ENCODE measurements at regions not wholly inside any gene's neighbourhood (a gene's known extent, or its start where the extent isn't known, plus 50 kb on each side); places are given as distances from the start of the nearest gene placed in this dataset.

GRCh38 chr12:115074617-115075016, 390.6 kb upstream of the TBX3 start:
- ChIA-PET CTCF (interaction anchor here (0.6 kb wide), 2 partner anchors 235 to 391 kb away, joined by 3 to 4 read pairs; partner anchors contain the start of gene TBX3), POLR2A (no interaction called here)
- DNase-seq (ENCODE audit: extremely low spot score): no peak
- no peak for TF ChIP-seq L3MBTL2 (conservative IDR thresholded peaks at IDR 0.05)
- TF ChIP-seq FOXA1 (IDR thresholded peaks at IDR 0.05): no peak
- TF ChIP-seq BHLHE40 (IDR thresholded peaks at IDR 0.05; ENCODE audit: borderline replicate concordance): no peak
- no peak for TF ChIP-seq CTBP1 (IDR thresholded peaks at IDR 0.05; ENCODE audit: borderline replicate concordance)
- no peak for TF ChIP-seq HDGF (IDR thresholded peaks at IDR 0.05; ENCODE audit: borderline replicate concordance)
- no peak for TF ChIP-seq ELF4 (IDR thresholded peaks at IDR 0.05)
- TF ChIP-seq ARNT (IDR thresholded peaks at IDR 0.05): no peak
- no peak for TF ChIP-seq ZNF384 (IDR thresholded peaks at IDR 0.05)
- TF ChIP-seq SP1 (IDR thresholded peaks at IDR 0.05): no peak
- TF ChIP-seq FOXK2 (IDR thresholded peaks at IDR 0.05): no peak
- no peak for TF ChIP-seq NFRKB (IDR thresholded peaks at IDR 0.05)
- no peak for TF ChIP-seq LEF1 (IDR thresholded peaks at IDR 0.05; ENCODE audit: borderline replicate concordance)
- TF ChIP-seq SUZ12 (IDR thresholded peaks at IDR 0.05): no peak

DNA sequence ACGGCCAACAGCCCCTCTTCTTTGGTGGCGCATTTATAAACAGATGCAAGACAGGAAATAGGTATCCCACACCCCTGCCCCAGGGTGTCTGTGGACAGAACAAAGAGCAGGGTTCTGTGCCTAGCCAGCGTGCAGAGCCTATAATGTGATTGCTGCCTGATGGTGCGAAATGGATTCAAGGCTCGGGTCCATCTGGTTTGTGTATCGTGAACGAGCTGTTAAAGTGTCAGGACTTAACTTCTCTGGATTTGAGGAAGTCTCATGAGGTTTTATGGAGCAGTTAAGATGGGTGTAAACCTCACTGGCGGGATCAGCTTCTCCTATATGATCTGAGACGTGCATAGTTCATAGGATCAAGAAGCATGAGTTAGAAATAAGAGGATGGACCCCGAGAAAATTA, 388.7 kb upstream of the TBX3 start:
- ChIA-PET POLR2A (no interaction called here), CTCF (no interaction called here)
- no peak for DNase-seq (ENCODE audit: extremely low spot score)
- TF ChIP-seq L3MBTL2 (conservative IDR thresholded peaks at IDR 0.05): no peak
- TF ChIP-seq CTBP1 (IDR thresholded peaks at IDR 0.05; ENCODE audit: borderline replicate concordance): no peak
- TF ChIP-seq TARDBP (IDR thresholded peaks at IDR 0.05): no peak
- TF ChIP-seq ZNF384 (IDR thresholded peaks at IDR 0.05): no peak
- no peak for TF ChIP-seq FOXM1 (IDR thresholded peaks at IDR 0.05; ENCODE audit: borderline replicate concordance)
- TF ChIP-seq PKNOX1 (IDR thresholded peaks at IDR 0.05): no peak
- no peak for TF ChIP-seq LEF1 (IDR thresholded peaks at IDR 0.05; ENCODE audit: borderline replicate concordance)
- no peak for TF ChIP-seq ELF4 (IDR thresholded peaks at IDR 0.05)
- no peak for TF ChIP-seq NFRKB (IDR thresholded peaks at IDR 0.05)
- no peak for TF ChIP-seq SUZ12 (IDR thresholded peaks at IDR 0.05)
- TF ChIP-seq HDGF (IDR thresholded peaks at IDR 0.05; ENCODE audit: borderline replicate concordance): no peak
- TF ChIP-seq ARNT (IDR thresholded peaks at IDR 0.05): no peak

DNA sequence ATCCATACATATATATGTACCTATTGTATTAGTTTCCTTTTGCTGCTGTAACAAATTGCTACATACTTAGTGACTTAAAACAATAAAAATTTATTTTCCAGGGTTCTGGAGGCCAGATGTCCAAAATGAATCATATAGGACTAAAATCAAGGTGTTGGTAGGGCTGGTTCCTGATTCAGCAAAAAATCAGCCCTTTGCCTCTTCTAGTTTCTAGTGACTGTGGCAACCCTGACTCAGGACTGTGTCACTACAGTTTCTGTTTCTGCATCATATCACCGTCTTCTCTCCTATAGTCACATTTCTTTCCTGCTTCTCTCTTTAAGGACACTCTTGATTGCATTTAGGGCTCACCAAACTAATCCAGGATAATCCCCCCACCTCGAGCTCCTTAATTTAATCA, 386.3 kb upstream of the TBX3 start:
- ChIA-PET POLR2A (no interaction called here), CTCF (no interaction called here)
- no peak for DNase-seq (ENCODE audit: extremely low spot score)
- no peak for TF ChIP-seq L3MBTL2 (conservative IDR thresholded peaks at IDR 0.05)
- no peak for TF ChIP-seq BHLHE40 (IDR thresholded peaks at IDR 0.05; ENCODE audit: borderline replicate concordance)
- TF ChIP-seq CTBP1 (IDR thresholded peaks at IDR 0.05; ENCODE audit: borderline replicate concordance): no peak
- no peak for TF ChIP-seq FOXM1 (IDR thresholded peaks at IDR 0.05; ENCODE audit: borderline replicate concordance)
- no peak for TF ChIP-seq SUZ12 (IDR thresholded peaks at IDR 0.05)
- no peak for TF ChIP-seq ARNT (IDR thresholded peaks at IDR 0.05)
- no peak for TF ChIP-seq SP1 (IDR thresholded peaks at IDR 0.05)
- TF ChIP-seq HDGF (IDR thresholded peaks at IDR 0.05; ENCODE audit: borderline replicate concordance): no peak
- TF ChIP-seq FOXA1 (IDR thresholded peaks at IDR 0.05): no peak
- no peak for TF ChIP-seq LEF1 (IDR thresholded peaks at IDR 0.05; ENCODE audit: borderline replicate concordance)
- TF ChIP-seq TARDBP (IDR thresholded peaks at IDR 0.05): no peak

DNA sequence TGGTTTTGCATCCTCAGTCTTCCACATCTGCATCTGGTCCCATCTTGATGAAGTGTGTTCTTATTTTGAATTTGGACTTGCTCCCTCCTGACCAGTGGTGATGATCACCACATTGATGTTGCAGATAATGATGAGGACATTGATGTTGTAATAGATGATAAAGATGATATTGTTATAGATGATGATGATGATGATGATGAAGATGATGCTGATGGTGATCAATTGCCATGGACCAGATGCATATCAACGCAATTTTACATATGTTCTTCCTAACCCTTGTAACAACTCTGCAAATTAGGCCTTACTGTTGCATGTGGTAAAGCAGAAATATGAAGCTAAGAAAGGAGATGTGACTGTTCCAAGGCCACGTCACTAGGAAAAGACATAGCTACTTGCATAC, 380.3 kb upstream of the TBX3 start:
- DNase-seq (ENCODE audit: extremely low spot score): no peak
- no peak for TF ChIP-seq SP1 (IDR thresholded peaks at IDR 0.05)
- TF ChIP-seq NFRKB (IDR thresholded peaks at IDR 0.05): no peak
- TF ChIP-seq TARDBP (IDR thresholded peaks at IDR 0.05): no peak
- TF ChIP-seq ZNF384 (IDR thresholded peaks at IDR 0.05): no peak
- no peak for TF ChIP-seq L3MBTL2 (conservative IDR thresholded peaks at IDR 0.05)
- TF ChIP-seq FOXK2 (IDR thresholded peaks at IDR 0.05): no peak
- no peak for TF ChIP-seq SUZ12 (IDR thresholded peaks at IDR 0.05)
- no peak for TF ChIP-seq ARNT (IDR thresholded peaks at IDR 0.05)
- CTCF ChIA-PET: no interaction called here
- POLR2A ChIA-PET: no interaction called here

DNA sequence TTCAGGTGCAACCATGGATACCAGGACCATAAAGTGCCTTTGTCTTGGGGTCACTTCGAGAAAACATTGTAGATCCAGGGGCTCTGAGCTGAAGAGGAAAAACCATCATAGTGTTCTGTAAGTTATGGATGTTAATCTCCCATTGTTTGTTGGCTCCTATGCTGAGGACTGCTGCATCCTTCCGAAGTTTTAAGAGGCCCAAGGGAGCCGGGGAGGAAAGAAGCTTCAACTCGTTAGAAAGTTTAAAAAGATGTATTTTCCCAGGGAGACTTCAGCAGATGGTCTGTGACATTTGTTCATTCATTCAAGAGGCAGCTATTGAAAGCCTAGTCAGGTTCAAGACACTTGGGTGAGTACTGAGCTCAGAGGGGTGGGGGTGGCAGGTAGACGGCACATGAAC, 378.8 kb upstream of the TBX3 start:
- TF ChIP-seq PKNOX1 (IDR thresholded peaks at IDR 0.05) (no peak), LEF1 (IDR thresholded peaks at IDR 0.05; ENCODE audit: borderline replicate concordance) (no peak), HDGF (IDR thresholded peaks at IDR 0.05; ENCODE audit: borderline replicate concordance) (no peak), NFRKB (IDR thresholded peaks at IDR 0.05) (no peak), L3MBTL2 (conservative IDR thresholded peaks at IDR 0.05) (no peak), ELF4 (IDR thresholded peaks at IDR 0.05) (no peak), SP1 (IDR thresholded peaks at IDR 0.05) (no peak), SUZ12 (IDR thresholded peaks at IDR 0.05) (no peak), TARDBP (IDR thresholded peaks at IDR 0.05) (no peak), FOXK2 (IDR thresholded peaks at IDR 0.05) (no peak), ZNF384 (IDR thresholded peaks at IDR 0.05) (no peak), FOXM1 (IDR thresholded peaks at IDR 0.05; ENCODE audit: borderline replicate concordance) (no peak), BHLHE40 (IDR thresholded peaks at IDR 0.05; ENCODE audit: borderline replicate concordance) (no peak), ARNT (IDR thresholded peaks at IDR 0.05) (no peak), CTBP1 (IDR thresholded peaks at IDR 0.05; ENCODE audit: borderline replicate concordance) (no peak), FOXA1 (IDR thresholded peaks at IDR 0.05) (no peak)
- ChIA-PET CTCF (no interaction called here), POLR2A (no interaction called here)
- no peak for DNase-seq (ENCODE audit: extremely low spot score)

DNA sequence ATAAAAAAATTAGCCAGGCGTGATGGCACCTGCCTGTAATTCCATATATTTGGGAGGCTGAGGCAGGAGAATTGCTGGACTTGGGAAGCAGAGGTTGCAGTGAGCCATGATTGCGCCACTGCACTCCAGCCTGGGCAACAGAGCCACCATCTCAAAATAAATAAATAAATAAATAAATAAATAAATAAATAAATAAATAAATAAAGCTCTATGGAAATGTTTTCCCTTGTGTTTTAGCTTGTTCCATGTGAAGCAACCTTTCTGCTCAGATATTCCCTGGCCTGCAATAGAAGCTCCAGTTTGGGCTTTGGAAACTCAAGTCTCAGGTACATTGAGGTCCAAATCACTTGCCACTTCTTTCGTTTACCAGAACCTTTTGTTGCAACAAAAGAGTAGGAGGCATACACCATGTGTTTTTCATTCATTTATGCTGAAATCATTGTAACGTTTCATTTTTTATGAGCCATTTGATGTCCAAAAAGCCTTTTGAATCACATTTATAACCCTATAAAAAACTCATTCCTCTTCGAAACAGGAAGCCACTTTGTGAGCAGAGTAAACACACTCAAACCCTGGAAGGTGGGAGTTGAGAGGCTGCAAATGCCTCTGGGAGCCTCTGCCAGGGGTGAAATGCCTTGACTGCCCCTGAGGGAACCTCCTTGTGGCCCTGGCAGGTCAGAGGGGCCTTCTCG, 376.6 kb upstream of the TBX3 start:
- ChIA-PET CTCF (interaction anchor here (0.6 kb wide), 1 partner anchor 15 kb away, joined by 4 read pairs; no protein-coding TSS in a partner anchor), POLR2A (no interaction called here)
- TF ChIP-seq HDGF (IDR thresholded peaks at IDR 0.05; ENCODE audit: borderline replicate concordance) (no peak), CTBP1 (IDR thresholded peaks at IDR 0.05; ENCODE audit: borderline replicate concordance) (no peak), SP1 (IDR thresholded peaks at IDR 0.05) (no peak), LEF1 (IDR thresholded peaks at IDR 0.05; ENCODE audit: borderline replicate concordance) (no peak), PKNOX1 (IDR thresholded peaks at IDR 0.05) (no peak), SUZ12 (IDR thresholded peaks at IDR 0.05) (no peak), FOXM1 (IDR thresholded peaks at IDR 0.05; ENCODE audit: borderline replicate concordance) (no peak), NFRKB (IDR thresholded peaks at IDR 0.05) (no peak)
- no peak for DNase-seq (ENCODE audit: extremely low spot score)
